ENCODE measurements at regions not wholly inside any gene's neighbourhood (a gene's known extent, or its start where the extent isn't known, plus 50 kb on each side); places are given as distances from the start of the nearest gene placed in this dataset.

GRCh38 chr20:57834306-57835073 lies 124.7 kb upstream of the PMEPA1 start:
- Histone ChIP-seq H3K4me1 (ENCODE audit: low read length) (no peaks in the 10 kb centered on the region), H3K4me3 (ENCODE audit: low read length) (no peak overlapping the region), H3K9me3 (ENCODE audit: low read length) (no peaks in the 10 kb centered on the region), H4K20me1 (ENCODE audit: insufficient read depth, low read depth, low read length) (no peaks in the 10 kb centered on the region), H3K4me2 (ENCODE audit: low read depth, low read length, poor library complexity, severe bottlenecking) (no peak overlapping the region), H3K27ac (ENCODE audit: low read length) (no peak overlapping the region), H3K27me3 (ENCODE audit: low read length) (no peaks in the 10 kb centered on the region), H3K9me2 (replicated peaks; ENCODE audit: insufficient read depth, low read length) (no peaks in the 10 kb centered on the region), H3K9ac (ENCODE audit: low read length) (no peak overlapping the region), H2AFZ (ENCODE audit: low read length) (no peak overlapping the region), H3K79me2 (ENCODE audit: low read length) (no peaks in the 10 kb centered on the region), H3K36me3 (ENCODE audit: insufficient read depth, low read length) (no peaks in the 10 kb centered on the region)
- no peak for DNase-seq

DNA sequence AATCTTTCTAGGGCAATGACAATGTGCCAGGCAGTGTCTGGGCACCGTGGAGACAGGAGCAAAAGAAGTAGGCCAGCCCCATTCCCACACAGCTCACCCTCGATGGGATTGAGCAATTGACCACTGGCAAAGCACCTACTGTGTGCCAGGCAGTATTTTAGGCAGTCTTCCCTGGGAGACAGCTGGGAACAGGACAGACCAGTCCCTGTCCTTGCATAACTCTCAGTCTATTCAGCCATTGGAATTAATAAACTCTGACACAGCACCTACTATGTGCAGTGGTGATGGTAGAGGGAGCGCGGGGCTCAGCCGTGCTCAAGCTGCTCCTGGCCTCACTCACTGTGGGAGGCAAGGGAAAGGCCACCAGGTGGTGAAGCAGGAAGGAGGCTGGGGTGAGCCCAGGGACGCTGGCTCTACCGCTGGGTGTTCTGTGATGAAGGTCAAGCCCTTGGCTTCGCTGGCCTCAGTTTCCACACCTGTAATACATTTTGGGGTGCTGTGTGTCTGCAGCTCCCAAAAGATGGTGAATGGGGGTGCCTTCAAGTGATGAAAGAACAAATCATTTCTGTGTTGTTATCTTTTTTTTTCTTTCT lies 122.3 kb upstream of the PMEPA1 start:
- no peaks in the 10 kb centered on the region for H4K20me1 ChIP-seq (ENCODE audit: insufficient read depth, low read depth, low read length)

GRCh38 chr20:57831326-57831992 lies 121.6 kb upstream of the PMEPA1 start:
- no peaks in the 10 kb centered on the region for H4K20me1 ChIP-seq (ENCODE audit: insufficient read depth, low read depth, low read length)

More for the DNA sequence above, 122.3 kb upstream of the PMEPA1 start:
- DNase-seq: no peak
- Histone ChIP-seq H3K4me1 (ENCODE audit: low read length) (no peaks in the 10 kb centered on the region), H3K9me3 (ENCODE audit: low read length) (no peaks in the 10 kb centered on the region), H3K9me2 (replicated peaks; ENCODE audit: insufficient read depth, low read length) (no peaks in the 10 kb centered on the region), H3K27ac (ENCODE audit: low read length) (no peak overlapping the region), H3K79me2 (ENCODE audit: low read length) (no peaks in the 10 kb centered on the region), H3K36me3 (ENCODE audit: insufficient read depth, low read length) (no peaks in the 10 kb centered on the region), H3K9ac (ENCODE audit: low read length) (no peak overlapping the region), H3K27me3 (ENCODE audit: low read length) (no peaks in the 10 kb centered on the region), H3K4me2 (ENCODE audit: low read depth, low read length, poor library complexity, severe bottlenecking) (no peak overlapping the region), H2AFZ (ENCODE audit: low read length) (no peak overlapping the region), H3K4me3 (ENCODE audit: low read length) (no peak overlapping the region)

DNA sequence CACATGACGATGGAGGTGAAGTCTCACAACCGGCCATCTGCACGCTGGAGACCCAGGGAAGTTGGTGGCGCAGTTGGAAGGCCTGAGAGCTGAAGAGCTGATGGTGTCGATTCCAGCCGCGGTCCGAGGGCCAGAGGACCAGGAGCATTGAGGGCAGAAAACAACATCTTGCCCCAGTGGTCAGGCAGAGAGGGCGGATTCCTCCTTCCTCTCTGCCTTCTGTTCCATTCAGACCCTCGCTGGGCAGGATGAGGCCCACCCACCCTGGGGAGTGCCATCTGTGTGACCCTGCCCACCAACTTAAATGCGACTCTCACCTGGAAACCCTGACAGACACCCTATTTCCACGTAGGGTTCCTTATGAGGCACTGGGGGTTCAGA lies 120.7 kb upstream of the PMEPA1 start:
- no peaks in the 10 kb centered on the region; the same call in 1 of the 2 replicates for H3K27me3 ChIP-seq (ENCODE audit: low read length)
- no peaks in the 10 kb centered on the region for H3K4me1 ChIP-seq (ENCODE audit: low read length)
- H4K20me1 ChIP-seq (ENCODE audit: insufficient read depth, low read depth, low read length): no peaks in the 10 kb centered on the region
- no peaks in the 10 kb centered on the region for H3K9me3 ChIP-seq (ENCODE audit: low read length)
- no peaks in the 10 kb centered on the region for H3K36me3 ChIP-seq (ENCODE audit: insufficient read depth, low read length)
- DNase-seq: no peak
- no peak overlapping the region for H3K9ac ChIP-seq (ENCODE audit: low read length)
- no peak overlapping the region for H2AFZ ChIP-seq (ENCODE audit: low read length)
- no peaks in the 10 kb centered on the region for H3K79me2 ChIP-seq (ENCODE audit: low read length)
- no peaks in the 10 kb centered on the region for H3K9me2 ChIP-seq (replicated peaks; ENCODE audit: insufficient read depth, low read length)
- no peak overlapping the region for H3K4me3 ChIP-seq (ENCODE audit: low read length)
- H3K4me2 ChIP-seq (ENCODE audit: low read depth, low read length, poor library complexity, severe bottlenecking): no peak overlapping the region
- no peak overlapping the region for H3K27ac ChIP-seq (ENCODE audit: low read length)

More at GRCh38 chr20:57831326-57831992, 121.6 kb upstream of the PMEPA1 start:
- Histone ChIP-seq H3K9ac (ENCODE audit: low read length) (no peak overlapping the region), H3K4me3 (ENCODE audit: low read length) (no peak overlapping the region), H2AFZ (ENCODE audit: low read length) (no peak overlapping the region), H3K4me2 (ENCODE audit: low read depth, low read length, poor library complexity, severe bottlenecking) (no peak overlapping the region), H3K79me2 (ENCODE audit: low read length) (no peaks in the 10 kb centered on the region), H3K9me3 (ENCODE audit: low read length) (no peaks in the 10 kb centered on the region), H3K36me3 (ENCODE audit: insufficient read depth, low read length) (no peaks in the 10 kb centered on the region), H3K9me2 (replicated peaks; ENCODE audit: insufficient read depth, low read length) (no peaks in the 10 kb centered on the region), H3K27ac (ENCODE audit: low read length) (no peak overlapping the region), H3K27me3 (ENCODE audit: low read length) (no peaks in the 10 kb centered on the region; the same call in 1 of the 2 replicates), H3K4me1 (ENCODE audit: low read length) (no peaks in the 10 kb centered on the region)
- DNase-seq: no peak

DNA sequence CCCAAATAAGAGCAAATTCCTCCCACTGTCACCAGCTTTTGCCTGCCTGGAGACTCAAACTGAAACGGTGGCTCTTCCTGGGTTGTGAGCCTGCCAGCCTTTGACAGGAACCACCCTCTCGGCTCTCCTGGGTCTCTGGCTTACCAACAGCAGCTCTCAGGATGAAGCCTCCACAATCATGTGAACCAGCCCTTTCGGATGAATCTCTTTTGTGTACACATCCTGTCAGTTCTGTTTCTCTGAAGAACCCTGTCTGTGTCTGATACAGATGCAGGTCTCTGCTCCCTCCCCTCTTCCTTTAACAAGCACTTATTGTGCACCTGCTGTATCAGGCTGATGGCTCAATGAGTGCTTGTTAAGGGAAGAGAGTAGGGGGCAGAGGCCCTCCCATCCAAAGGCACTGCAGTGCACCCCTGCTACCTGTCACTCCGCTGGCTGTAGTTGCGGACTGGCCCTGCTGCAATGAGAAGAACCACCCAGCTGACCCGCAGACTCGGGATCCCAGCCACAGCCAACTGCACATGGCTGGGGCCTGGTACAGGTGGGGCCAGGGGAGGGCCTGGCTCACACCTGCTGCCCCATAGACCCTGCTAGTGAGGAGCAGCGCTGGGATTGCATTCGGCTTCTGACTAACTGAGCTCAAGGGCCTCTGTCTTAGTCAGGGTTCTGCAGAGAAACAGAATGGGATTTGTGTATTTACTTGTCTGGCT lies 120.1 kb upstream of the PMEPA1 start:
- Histone ChIP-seq H3K9me3 (ENCODE audit: low read length) (no peaks in the 10 kb centered on the region), H3K4me3 (ENCODE audit: low read length) (no peak overlapping the region), H3K79me2 (ENCODE audit: low read length) (no peaks in the 10 kb centered on the region), H3K36me3 (ENCODE audit: insufficient read depth, low read length) (no peaks in the 10 kb centered on the region), H3K9ac (ENCODE audit: low read length) (no peak overlapping the region), H2AFZ (ENCODE audit: low read length) (no peak overlapping the region), H4K20me1 (ENCODE audit: insufficient read depth, low read depth, low read length) (no peaks in the 10 kb centered on the region), H3K27me3 (ENCODE audit: low read length) (no peaks in the 10 kb centered on the region; the same call in 1 of the 2 replicates), H3K4me1 (ENCODE audit: low read length) (no peaks in the 10 kb centered on the region), H3K27ac (ENCODE audit: low read length) (no peak overlapping the region), H3K9me2 (replicated peaks; ENCODE audit: insufficient read depth, low read length) (no peaks in the 10 kb centered on the region), H3K4me2 (ENCODE audit: low read depth, low read length, poor library complexity, severe bottlenecking) (no peak overlapping the region)
- DNase-seq: no peak

- Histone ChIP-seq H3K79me2 (ENCODE audit: low read length) (no peaks in the 10 kb centered on the region), H3K9me2 (replicated peaks; ENCODE audit: insufficient read depth, low read length) (no peaks in the 10 kb centered on the region), H4K20me1 (ENCODE audit: insufficient read depth, low read depth, low read length) (no peaks in the 10 kb centered on the region), H3K9me3 (ENCODE audit: low read length) (no peaks in the 10 kb centered on the region), H3K4me2 (ENCODE audit: low read depth, low read length, poor library complexity, severe bottlenecking) (no peak overlapping the region), H3K4me1 (ENCODE audit: low read length) (no peaks in the 10 kb centered on the region), H2AFZ (ENCODE audit: low read length) (no peak overlapping the region), H3K27me3 (ENCODE audit: low read length) (no peaks in the 10 kb centered on the region; the same call in 1 of the 2 replicates), H3K36me3 (ENCODE audit: insufficient read depth, low read length) (no peaks in the 10 kb centered on the region), H3K9ac (ENCODE audit: low read length) (no peak overlapping the region), H3K4me3 (ENCODE audit: low read length) (no peak overlapping the region), H3K27ac (ENCODE audit: low read length) (no peak overlapping the region)
- DNase-seq: no peak
These were observed 119.5 kb upstream of the PMEPA1 start for GRCh38 chr20:57829336-57829735.

DNA sequence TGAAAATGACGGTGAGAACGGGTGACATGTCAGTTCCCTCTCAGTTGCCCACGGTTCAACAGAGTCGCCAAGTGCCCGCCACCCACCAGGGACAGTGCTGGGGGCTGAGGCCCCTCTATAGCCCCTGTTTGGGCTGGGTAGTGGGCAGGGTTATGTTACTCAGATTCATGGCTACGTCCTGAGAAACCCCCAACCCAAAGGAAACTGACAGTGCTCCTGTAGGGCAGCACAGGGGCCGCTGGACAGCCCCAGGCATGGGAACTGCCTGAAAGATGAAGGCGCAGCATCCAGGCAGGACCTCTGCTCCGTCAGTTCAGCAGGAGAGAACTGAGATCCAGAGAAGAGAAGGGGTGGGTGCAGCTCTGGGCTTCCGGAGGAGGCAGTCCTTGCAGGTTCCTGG lies 118.9 kb upstream of the PMEPA1 start:
- Histone ChIP-seq H4K20me1 (ENCODE audit: insufficient read depth, low read depth, low read length) (no peaks in the 10 kb centered on the region), H3K27me3 (ENCODE audit: low read length) (no peaks in the 10 kb centered on the region; the same call in 1 of the 2 replicates), H3K79me2 (ENCODE audit: low read length) (no peaks in the 10 kb centered on the region), H3K4me2 (ENCODE audit: low read depth, low read length, poor library complexity, severe bottlenecking) (no peak overlapping the region), H3K9me2 (replicated peaks; ENCODE audit: insufficient read depth, low read length) (no peaks in the 10 kb centered on the region), H3K27ac (ENCODE audit: low read length) (no peak overlapping the region), H3K36me3 (ENCODE audit: insufficient read depth, low read length) (no peaks in the 10 kb centered on the region), H3K9ac (ENCODE audit: low read length) (no peak overlapping the region), H3K4me3 (ENCODE audit: low read length) (no peak overlapping the region), H3K9me3 (ENCODE audit: low read length) (no peaks in the 10 kb centered on the region), H3K4me1 (ENCODE audit: low read length) (no peaks in the 10 kb centered on the region), H2AFZ (ENCODE audit: low read length) (no peak overlapping the region)
- no peak for DNase-seq

Measured in Karpas-422 (cell line).